D721Med (cell line): ENCODE measurements at regions not wholly inside any gene's neighbourhood (a gene's known extent, or its start where the extent isn't known, plus 50 kb on each side); places are given as distances from the start of the nearest gene placed in this dataset.
A peak's percentile ranks its signal among the peaks of the same experiment; 100 is the strongest.

Experiments used
- DNase-seq: peaks from one replicate; pipeline ENCODE4 v3.0.0; 2011; ENCODE audit warnings: low spot score; ENCODE audit not compliant: insufficient read length
- FAIRE-seq: peaks from 2 replicates; lab custom pipeline; 2011; peaks lifted over from hg19 to GRCh38; lab: Jason Lieb, UNC
- TF ChIP-seq, protein P1 (sequence below): IDR thresholded peaks from 2 replicates; pipeline ENCODE4 v1.5.1; 2012; ENCODE audit warnings: mild to moderate bottlenecking, control low read depth; ENCODE audit not compliant: insufficient read depth; ENCODE audit errors: missing control alignments

DNA sequence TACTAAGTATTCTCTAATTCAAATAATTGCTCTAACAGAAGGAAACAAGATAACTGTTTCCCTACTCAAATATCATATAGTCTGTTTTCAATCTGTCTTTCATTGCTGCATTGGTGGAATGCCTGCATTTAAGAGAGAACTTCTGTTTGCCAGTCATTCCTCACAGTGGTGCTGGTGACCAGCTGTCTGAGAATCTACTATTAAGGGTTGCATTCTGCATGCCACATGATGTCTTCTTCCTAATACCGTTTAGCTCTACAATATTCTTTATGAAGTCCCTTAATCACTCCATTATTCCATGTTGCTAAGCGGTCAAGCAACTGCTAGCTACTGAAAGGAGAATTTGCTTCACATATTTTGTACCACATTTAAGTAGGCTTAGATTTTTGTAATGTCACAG is 167.1 kb upstream of the CENPE start:
- TF ChIP-seq, protein P1, sequence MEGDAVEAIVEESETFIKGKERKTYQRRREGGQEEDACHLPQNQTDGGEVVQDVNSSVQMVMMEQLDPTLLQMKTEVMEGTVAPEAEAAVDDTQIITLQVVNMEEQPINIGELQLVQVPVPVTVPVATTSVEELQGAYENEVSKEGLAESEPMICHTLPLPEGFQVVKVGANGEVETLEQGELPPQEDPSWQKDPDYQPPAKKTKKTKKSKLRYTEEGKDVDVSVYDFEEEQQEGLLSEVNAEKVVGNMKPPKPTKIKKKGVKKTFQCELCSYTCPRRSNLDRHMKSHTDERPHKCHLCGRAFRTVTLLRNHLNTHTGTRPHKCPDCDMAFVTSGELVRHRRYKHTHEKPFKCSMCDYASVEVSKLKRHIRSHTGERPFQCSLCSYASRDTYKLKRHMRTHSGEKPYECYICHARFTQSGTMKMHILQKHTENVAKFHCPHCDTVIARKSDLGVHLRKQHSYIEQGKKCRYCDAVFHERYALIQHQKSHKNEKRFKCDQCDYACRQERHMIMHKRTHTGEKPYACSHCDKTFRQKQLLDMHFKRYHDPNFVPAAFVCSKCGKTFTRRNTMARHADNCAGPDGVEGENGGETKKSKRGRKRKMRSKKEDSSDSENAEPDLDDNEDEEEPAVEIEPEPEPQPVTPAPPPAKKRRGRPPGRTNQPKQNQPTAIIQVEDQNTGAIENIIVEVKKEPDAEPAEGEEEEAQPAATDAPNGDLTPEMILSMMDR: no peak
- no peak for DNase-seq
- FAIRE-seq: peak; percentile 87

DNA sequence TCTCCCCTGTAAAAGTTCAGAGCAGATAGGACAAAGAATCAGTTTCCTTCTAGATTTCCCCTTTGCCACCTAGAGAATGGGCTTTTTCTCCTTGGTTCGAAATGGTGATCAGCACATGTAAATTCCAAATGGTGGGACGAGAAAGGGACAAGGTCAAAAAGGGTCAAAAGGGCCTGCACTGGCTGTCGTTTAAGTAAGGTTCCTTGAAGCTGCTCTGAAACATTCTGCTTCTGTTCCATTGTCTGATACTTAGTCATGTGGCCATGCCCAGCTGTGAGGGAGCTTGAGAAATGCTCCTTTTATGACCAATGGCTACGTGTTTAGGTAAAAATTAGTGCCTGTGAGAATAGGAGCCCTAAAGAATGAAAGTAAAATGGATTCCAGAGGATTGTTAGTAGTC is 165.9 kb upstream of the CENPE start:
- FAIRE-seq (no peak), DNase-seq (no peak)
- TF ChIP-seq, protein P1: no peak

DNA sequence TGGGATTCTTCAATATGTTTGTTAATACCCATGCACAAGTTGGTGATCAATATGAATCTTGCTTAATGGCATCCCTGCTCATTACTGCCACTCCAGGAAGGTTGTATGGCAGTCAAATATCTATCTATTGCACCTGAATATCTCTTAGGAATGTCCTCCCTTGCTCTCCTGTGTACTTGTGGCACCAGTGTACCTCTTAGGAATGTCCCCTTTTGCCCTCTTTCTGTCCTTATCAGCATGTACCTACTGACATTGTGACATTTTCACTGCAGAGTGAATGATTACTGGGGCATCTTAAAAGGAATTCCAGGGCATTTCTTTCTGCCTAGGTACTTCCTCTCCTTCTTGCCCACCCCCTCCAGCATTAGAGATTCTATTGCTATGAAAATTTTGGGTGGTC is 163.8 kb upstream of the CENPE start:
- FAIRE-seq (no peak), DNase-seq (no peak)
- TF ChIP-seq, protein P1: no peak

DNA sequence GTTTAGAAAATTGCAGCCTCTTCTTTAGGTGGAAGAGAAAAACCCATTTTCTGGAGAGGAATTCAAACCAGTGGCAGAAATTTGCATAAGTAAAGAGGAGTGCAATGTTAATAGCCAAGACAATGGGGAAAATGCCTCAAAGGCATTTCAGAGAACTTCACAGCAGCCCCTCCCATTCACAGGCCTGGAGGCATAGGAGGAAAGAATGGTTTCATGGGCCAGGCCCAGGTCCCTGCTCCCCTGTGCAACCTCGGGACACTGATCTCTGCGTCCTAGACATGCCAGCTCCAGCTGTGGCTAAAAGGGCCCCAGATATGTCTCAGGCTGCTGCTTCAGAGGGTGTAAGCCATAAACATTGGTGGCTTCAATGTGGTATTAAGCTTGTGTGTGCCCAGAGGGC is 161.8 kb upstream of the CENPE start:
- TF ChIP-seq, protein P1: no peak
- FAIRE-seq (no peak), DNase-seq (no peak)

DNA sequence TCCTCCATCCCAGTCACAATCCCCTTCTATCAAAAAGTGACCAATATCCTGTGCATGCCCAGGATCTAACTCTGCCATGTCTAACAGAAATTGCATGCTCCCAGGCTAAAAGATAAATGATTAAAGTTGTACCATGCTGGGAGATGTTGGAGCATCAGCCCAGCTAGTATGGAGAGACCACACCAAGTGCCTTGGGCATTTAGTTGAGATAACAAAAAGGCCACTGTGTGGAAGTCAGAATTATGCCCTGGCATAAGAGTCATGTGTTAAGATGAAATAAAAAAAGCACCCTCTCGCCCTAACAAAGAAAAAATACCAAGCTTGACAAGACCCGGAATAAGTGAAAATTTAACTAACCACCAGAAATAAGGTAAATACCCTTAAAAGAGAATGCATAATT is 155.9 kb upstream of the CENPE start:
- TF ChIP-seq, protein P1: no peak
- no peak for DNase-seq
- no peak for FAIRE-seq

DNA sequence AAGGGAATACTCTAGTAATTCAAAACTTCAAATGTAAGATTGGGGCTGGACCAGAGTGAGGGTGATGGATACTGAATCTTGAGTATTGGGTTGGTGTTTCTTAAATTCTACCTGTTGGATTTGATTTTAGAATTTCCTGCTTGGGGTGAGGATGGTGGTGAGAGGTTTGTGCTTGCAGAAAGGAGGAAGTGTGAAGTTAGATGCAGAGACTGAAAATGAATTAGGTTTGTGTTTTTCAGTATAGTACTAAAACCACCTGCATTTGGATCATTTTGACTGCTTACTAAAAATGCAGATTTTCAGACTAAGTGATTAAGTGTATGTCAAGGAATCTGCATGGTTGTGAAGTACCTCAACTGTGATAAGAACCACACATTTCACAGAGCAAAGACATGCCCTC is 131.5 kb upstream of the CENPE start:
- FAIRE-seq (no peak), DNase-seq (no peak)
- TF ChIP-seq, protein P1: no peak

DNA sequence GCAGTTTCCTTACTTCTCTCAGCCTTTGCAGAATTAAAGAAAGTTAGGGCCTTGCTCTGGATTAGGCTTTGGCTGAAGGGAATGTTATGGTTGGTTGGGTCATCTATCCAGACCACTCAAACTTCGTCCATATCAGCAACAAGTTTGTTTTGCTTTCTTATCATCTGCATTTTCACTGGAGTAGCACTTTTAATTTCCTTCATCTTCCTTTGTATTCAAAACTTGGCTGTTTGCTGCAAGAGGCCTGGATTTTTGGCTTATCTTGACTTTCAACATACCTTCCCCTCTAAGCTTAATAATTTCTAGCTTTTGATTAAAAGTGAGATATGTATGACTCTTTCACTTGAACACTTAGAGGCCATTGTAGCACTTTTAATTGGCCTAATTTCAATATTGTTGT is 126.7 kb upstream of the CENPE start:
- TF ChIP-seq, protein P1: no peak
- FAIRE-seq (no peak), DNase-seq (no peak)
